ENCODE measurements at regions not wholly inside any gene's neighbourhood (a gene's known extent, or its start where the extent isn't known, plus 50 kb on each side); places are given as distances from the start of the nearest gene placed in this dataset.
A peak's percentile ranks its signal among the peaks of the same experiment; 100 is the strongest.

- no peaks in the 10 kb centered on the region; the same call in 1 of the 2 replicates for H3K23me2 ChIP-seq (ENCODE audit: low read depth, low read length)
- no peaks in the 10 kb centered on the region for H3K4me1 ChIP-seq (replicated peaks in 1 of 4; ENCODE audit: control insufficient read depth in 3 of 4, insufficient read depth in 4 of 4, low read length in 3 of 4)
- no peak for FAIRE-seq
- H2AK5ac ChIP-seq (ENCODE audit: low read depth, low read length): no peak overlapping the region
- no peaks in the 10 kb centered on the region for H3K27me3 ChIP-seq (replicated peaks in 1 of 4; ENCODE audit: control insufficient read depth in 3 of 4, extremely low read depth in 1 of 4, insufficient read depth in 3 of 4, low read length in 3 of 4)
- H2BK5ac ChIP-seq (ENCODE audit: low read depth, low read length): no peak overlapping the region
- H3K56ac ChIP-seq (replicated peaks; ENCODE audit: insufficient read length, low read depth, low read length): no peak overlapping the region
- no peak overlapping the region for H3K14ac ChIP-seq (ENCODE audit: insufficient read length)
- ChIA-PET CTCF (ENCODE audit: partially characterized antibody) (no interaction called here), POLR2A (ENCODE audit: partially characterized antibody) (no interaction called here)
- H3K23ac ChIP-seq (ENCODE audit: insufficient read length): no peak overlapping the region
- H3K36me3 ChIP-seq (ENCODE audit: control insufficient read depth in 2 of 4, insufficient read depth in 4 of 4, low read length in 3 of 4): no peaks in the 10 kb centered on the region
- H3K18ac ChIP-seq (ENCODE audit: extremely low read depth, low read length): no peak overlapping the region
- no peaks in the 10 kb centered on the region for H3K79me1 ChIP-seq (ENCODE audit: low read depth, low read length)
- H3K4me2 ChIP-seq (ENCODE audit: insufficient read depth in 1 of 2, low read depth in 2 of 2, low read length in 2 of 2): no peak overlapping the region
- DNase-seq (ENCODE audit: low read depth in 1 of 2, low spot score in 2 of 2): no peak
- no peak overlapping the region for H2BK15ac ChIP-seq (ENCODE audit: low read length)
- no peak overlapping the region for H3K27ac ChIP-seq (ENCODE audit: low read depth, low read length)
- H3K79me2 ChIP-seq (ENCODE audit: control insufficient read depth in 1 of 2, insufficient read depth in 2 of 2, low read length in 2 of 2): no peaks in the 10 kb centered on the region
- no peak overlapping the region for H4K91ac ChIP-seq (replicated peaks; ENCODE audit: insufficient read length, low read length)
- H4K8ac ChIP-seq (ENCODE audit: extremely low read depth, insufficient read depth, low read length): no peak overlapping the region
- no peak overlapping the region for H2BK120ac ChIP-seq (replicated peaks; ENCODE audit: low read depth, low read length)
- H3K9ac ChIP-seq (replicated peaks in 1 of 4; ENCODE audit: extremely low read depth in 1 of 4, low read depth in 3 of 4, low read length in 3 of 4): 0 out of 7 replicates have a peak overlapping the region, but pooled peaks of 1 of the 4 experiments have one; percentile 3
- no peak overlapping the region for H4K5ac ChIP-seq (ENCODE audit: insufficient read length, low read depth, low read length)
- no peak overlapping the region for H3K4me3 ChIP-seq (ENCODE audit: extremely low read depth in 1 of 4, insufficient read depth in 2 of 4, low read depth in 3 of 4, low read length in 4 of 4)
- no peak overlapping the region for H3K4ac ChIP-seq (replicated peaks; ENCODE audit: insufficient read length, low read depth, low read length)
- H3K9me3 ChIP-seq (ENCODE audit: insufficient read depth in 2 of 2, low read depth in 1 of 2, low read length in 1 of 2): no peaks in the 10 kb centered on the region
- 92% methylated on average over 5 of the region's 5 CpGs; no CpG with 5 or more reads in 1 of the 2 experiments for WGBS, 2 experiments (ENCODE audit: extremely low coverage in 1 of 2, insufficient coverage in 1 of 2, insufficient read length in 1 of 2, insufficient replicate concordance in 2 of 2, low coverage in 1 of 2, low lambda C conversion rate in 2 of 2, missing lambda C conversion rate in 1 of 2)
- H4K20me1 ChIP-seq (replicated peaks in 1 of 2; ENCODE audit: control insufficient read depth in 1 of 2, insufficient read depth in 2 of 2, low read length in 2 of 2): peaks cover 0 to 2% of the 10 kb centered on the region in 2 experiments
- no peak overlapping the region for H2BK20ac ChIP-seq (ENCODE audit: low read length)
- H2AFZ ChIP-seq (ENCODE audit: low read length): peak overlapping the region; percentile 52; the same call in 1 of the 2 replicates
- no peak overlapping the region for H2BK12ac ChIP-seq (ENCODE audit: low read depth, low read length)
- no peak for TF ChIP-seq SIN3A (conservative IDR thresholded peaks at IDR 0.05 in 1 of 2, IDR thresholded peaks at IDR 0.05 in 1 of 2; ENCODE audit: low read depth in 1 of 2, low read length in 2 of 2)
- TF ChIP-seq POU5F1 (IDR thresholded peaks at IDR 0.05; ENCODE audit: low read depth, low read length): no peak
- no peak for TF ChIP-seq E2F6 (IDR thresholded peaks at IDR 0.05)
- TF ChIP-seq PHF8 (conservative IDR thresholded peaks at IDR 0.05; ENCODE audit: low read depth, low read length): no peak
- no peak for TF ChIP-seq CTBP2 (IDR thresholded peaks at IDR 0.05; ENCODE audit: borderline replicate concordance, insufficient read depth, insufficient read length, low read length)
- no peak for TF ChIP-seq ZNF274 (IDR thresholded peaks at IDR 0.05; ENCODE audit: borderline replicate concordance, extremely low read depth, low read length)
- TF ChIP-seq HDAC2 (IDR thresholded peaks at IDR 0.05; ENCODE audit: borderline replicate concordance in 1 of 2, low read depth in 2 of 2, low read length in 2 of 2): no peak
- TF ChIP-seq POLR2AphosphoS5 (IDR thresholded peaks at IDR 0.05; ENCODE audit: low read depth, low read length): no peak
- no peak for TF ChIP-seq MAFK (IDR thresholded peaks at IDR 0.05; ENCODE audit: low read depth, low read length)
- no peak for TF ChIP-seq TCF12 (IDR thresholded peaks at IDR 0.05; ENCODE audit: low read depth, low read length)
- TF ChIP-seq TBP (IDR thresholded peaks at IDR 0.05; ENCODE audit: low read depth, low read length): no peak
- TF ChIP-seq KDM4A (IDR thresholded peaks at IDR 0.05; ENCODE audit: low read depth, low read length, severe bottlenecking): no peak
- no peak for TF ChIP-seq CBX8 (IDR thresholded peaks at IDR 0.05; ENCODE audit: borderline replicate concordance, low read depth, low read length)
- TF ChIP-seq SP4 (IDR thresholded peaks at IDR 0.05; ENCODE audit: low read length): no peak
Observed at GRCh38 chr3:22265403-22265802, 514.4 kb upstream of the ZNF385D start.

Measured in H1 (cell line).